ENCODE measurements at regions not wholly inside any gene's neighbourhood (a gene's known extent, or its start where the extent isn't known, plus 50 kb on each side); places are given as distances from the start of the nearest gene placed in this dataset.

DNA sequence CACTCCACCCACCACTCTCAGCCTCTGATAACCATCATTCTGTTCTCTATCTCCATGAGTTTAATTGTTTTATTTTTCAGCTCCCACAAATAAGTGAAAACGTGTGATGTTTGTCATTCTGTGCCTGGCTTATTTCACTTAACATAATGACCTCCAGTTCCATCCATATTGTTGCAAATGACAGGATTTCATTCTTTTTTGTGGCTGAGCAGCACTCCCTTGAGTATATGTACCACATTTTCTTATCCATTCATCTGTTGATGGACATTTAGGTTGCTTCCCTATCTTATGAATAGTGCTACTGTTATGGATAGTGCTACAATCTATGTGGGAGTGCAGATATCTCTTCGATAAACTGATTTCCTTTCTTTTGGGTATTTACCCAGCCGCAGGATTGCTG is 103.3 kb upstream of the PDE7B start:
- H3K36me3 ChIP-seq (ENCODE audit: control insufficient read depth in 4 of 4, insufficient read depth in 4 of 4, low read length in 3 of 4) = no peaks in the 10 kb centered on the region
- no peak overlapping the region for H3K27ac ChIP-seq (ENCODE audit: insufficient read depth in 1 of 2, low read depth in 1 of 2, low read length in 2 of 2, poor library complexity in 1 of 2, severe bottlenecking in 2 of 2)
- ChIA-PET CTCF (no interaction called here), POLR2A (no interaction called here)
- no peak for DNase-seq
- no peaks in the 10 kb centered on the region for H3K9me3 ChIP-seq (ENCODE audit: control extremely low read depth in 1 of 5, control insufficient read depth in 4 of 5, insufficient read depth in 2 of 5, low read depth in 1 of 5, low read length in 4 of 5)
- H3K27me3 ChIP-seq (replicated peaks in 2 of 5; ENCODE audit: control insufficient read depth in 4 of 5, insufficient read depth in 5 of 5, low read length in 4 of 5) = no peaks in the 10 kb centered on the region
- H3K4me1 ChIP-seq (ENCODE audit: control extremely low read depth in 1 of 4, control insufficient read depth in 4 of 4, insufficient read depth in 4 of 4, low read length in 3 of 4) = no peaks in the 10 kb centered on the region
- WGBS (ENCODE audit: insufficient coverage) = 100% methylated on average over 1 of the region's 3 CpGs
- no peak overlapping the region for H3K4me3 ChIP-seq (ENCODE audit: control insufficient read depth in 1 of 7, extremely low read depth in 1 of 7, insufficient read depth in 4 of 7, low read depth in 2 of 7, low read length in 6 of 7)

DNA sequence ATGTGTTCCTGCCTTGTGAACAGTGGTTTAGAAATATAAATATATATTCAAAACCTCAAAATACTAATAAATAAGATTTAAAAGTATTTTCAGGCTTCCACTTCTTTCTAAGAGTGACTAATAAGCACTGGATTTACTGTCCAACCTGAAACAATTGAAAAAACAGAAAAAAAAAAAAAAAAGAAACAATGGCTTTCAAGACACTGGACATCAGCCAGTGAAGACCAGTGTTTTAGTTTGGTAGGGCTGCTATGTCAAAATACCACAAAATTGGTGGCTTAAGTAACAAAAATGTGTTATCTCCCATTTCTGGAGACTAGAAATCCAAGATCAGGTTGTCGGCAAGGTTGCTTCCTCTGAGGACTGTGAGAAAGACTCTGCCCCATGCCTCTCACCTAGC is 101.4 kb upstream of the PDE7B start:
- H3K27me3 ChIP-seq (replicated peaks in 2 of 5; ENCODE audit: control insufficient read depth in 4 of 5, insufficient read depth in 5 of 5, low read length in 4 of 5) = no peaks in the 10 kb centered on the region
- H3K27ac ChIP-seq (ENCODE audit: insufficient read depth in 1 of 2, low read depth in 1 of 2, low read length in 2 of 2, poor library complexity in 1 of 2, severe bottlenecking in 2 of 2) = no peak overlapping the region
- DNase-seq = no peak
- ChIA-PET POLR2A (no interaction called here), CTCF (no interaction called here)
- H3K9me3 ChIP-seq (ENCODE audit: control extremely low read depth in 1 of 5, control insufficient read depth in 4 of 5, insufficient read depth in 2 of 5, low read depth in 1 of 5, low read length in 4 of 5) = no peaks in the 10 kb centered on the region
- no peaks in the 10 kb centered on the region for H3K4me1 ChIP-seq (ENCODE audit: control extremely low read depth in 1 of 4, control insufficient read depth in 4 of 4, insufficient read depth in 4 of 4, low read length in 3 of 4)
- H3K4me3 ChIP-seq (ENCODE audit: control insufficient read depth in 1 of 7, extremely low read depth in 1 of 7, insufficient read depth in 4 of 7, low read depth in 2 of 7, low read length in 6 of 7) = no peak overlapping the region
- H3K36me3 ChIP-seq (ENCODE audit: control insufficient read depth in 4 of 4, insufficient read depth in 4 of 4, low read length in 3 of 4) = no peaks in the 10 kb centered on the region
- WGBS (ENCODE audit: insufficient coverage) = 100% methylated on average over 1 of the region's 1 CpG

- WGBS (ENCODE audit: insufficient coverage) = 93% methylated on average over 2 of the region's 3 CpGs
- no peak for DNase-seq
- Histone ChIP-seq H3K27ac (ENCODE audit: insufficient read depth in 1 of 2, low read depth in 1 of 2, low read length in 2 of 2, poor library complexity in 1 of 2, severe bottlenecking in 2 of 2) (no peak overlapping the region), H3K27me3 (replicated peaks in 2 of 5; ENCODE audit: control insufficient read depth in 4 of 5, insufficient read depth in 5 of 5, low read length in 4 of 5) (no peaks in the 10 kb centered on the region), H3K4me3 (ENCODE audit: control insufficient read depth in 1 of 7, extremely low read depth in 1 of 7, insufficient read depth in 4 of 7, low read depth in 2 of 7, low read length in 6 of 7) (no peak overlapping the region), H3K9me3 (ENCODE audit: control extremely low read depth in 1 of 5, control insufficient read depth in 4 of 5, insufficient read depth in 2 of 5, low read depth in 1 of 5, low read length in 4 of 5) (no peaks in the 10 kb centered on the region), H3K4me1 (ENCODE audit: control extremely low read depth in 1 of 4, control insufficient read depth in 4 of 4, insufficient read depth in 4 of 4, low read length in 3 of 4) (no peaks in the 10 kb centered on the region), H3K36me3 (ENCODE audit: control insufficient read depth in 4 of 4, insufficient read depth in 4 of 4, low read length in 3 of 4) (no peaks in the 10 kb centered on the region)
- CTCF ChIA-PET = no interaction called here
- POLR2A ChIA-PET = no interaction called here
These were observed 98.3 kb upstream of the PDE7B start for GRCh38 chr6:135753196-135753595.

DNA sequence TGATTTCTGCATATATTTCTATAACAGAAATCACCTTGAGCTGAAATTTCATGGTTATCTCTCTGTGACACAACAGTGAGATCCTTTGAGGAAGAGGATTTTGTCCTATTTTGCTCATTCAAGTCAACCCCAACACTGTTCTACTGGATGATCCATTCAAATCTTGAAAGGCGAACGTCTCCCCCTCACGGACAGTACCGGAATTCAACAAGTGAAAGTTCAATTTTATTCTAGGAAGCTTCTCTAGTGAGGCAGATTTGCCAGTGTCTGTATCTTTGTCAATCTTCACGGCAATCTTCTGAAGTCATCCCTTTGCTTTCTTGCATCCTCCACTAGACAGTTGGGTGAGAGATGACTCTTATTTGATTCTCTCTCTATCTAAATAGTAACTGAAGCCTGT is 91.7 kb upstream of the PDE7B start:
- Histone ChIP-seq H3K4me3 (ENCODE audit: control insufficient read depth in 1 of 7, extremely low read depth in 1 of 7, insufficient read depth in 4 of 7, low read depth in 2 of 7, low read length in 6 of 7) (no peak overlapping the region), H3K4me1 (ENCODE audit: control extremely low read depth in 1 of 4, control insufficient read depth in 4 of 4, insufficient read depth in 4 of 4, low read length in 3 of 4) (no peaks in the 10 kb centered on the region), H3K36me3 (ENCODE audit: control insufficient read depth in 4 of 4, insufficient read depth in 4 of 4, low read length in 3 of 4) (no peaks in the 10 kb centered on the region), H3K27me3 (replicated peaks in 2 of 5; ENCODE audit: control insufficient read depth in 4 of 5, insufficient read depth in 5 of 5, low read length in 4 of 5) (no peaks in the 10 kb centered on the region), H3K27ac (ENCODE audit: insufficient read depth in 1 of 2, low read depth in 1 of 2, low read length in 2 of 2, poor library complexity in 1 of 2, severe bottlenecking in 2 of 2) (no peak overlapping the region), H3K9me3 (ENCODE audit: control extremely low read depth in 1 of 5, control insufficient read depth in 4 of 5, insufficient read depth in 2 of 5, low read depth in 1 of 5, low read length in 4 of 5) (no peaks in the 10 kb centered on the region)
- WGBS (ENCODE audit: insufficient coverage) = 91% methylated on average over 4 of the region's 5 CpGs
- peak; percentile 8 to 32 (median 19) for DNase-seq
- ChIA-PET POLR2A (no interaction called here), CTCF (interaction anchor here (1.0 to 1.3 kb wide), 3 partner anchors 16 to 219 kb away, joined by 3 to 4 read pairs (median 3); no protein-coding TSS in a partner anchor)

GRCh38 chr6:135774006-135774405 is 77.5 kb upstream of the PDE7B start:
- WGBS (ENCODE audit: insufficient coverage) = no CpG with 5 or more reads among the region's 1 CpG
- no peak for DNase-seq
- no peak overlapping the region for H3K27ac ChIP-seq (ENCODE audit: insufficient read depth in 1 of 2, low read depth in 1 of 2, low read length in 2 of 2, poor library complexity in 1 of 2, severe bottlenecking in 2 of 2)
- H3K36me3 ChIP-seq (ENCODE audit: control insufficient read depth in 4 of 4, insufficient read depth in 4 of 4, low read length in 3 of 4) = no peaks in the 10 kb centered on the region
- H3K9me3 ChIP-seq (ENCODE audit: control extremely low read depth in 1 of 5, control insufficient read depth in 4 of 5, insufficient read depth in 2 of 5, low read depth in 1 of 5, low read length in 4 of 5) = no peaks in the 10 kb centered on the region
- no peaks in the 10 kb centered on the region for H3K4me1 ChIP-seq (ENCODE audit: control extremely low read depth in 1 of 4, control insufficient read depth in 4 of 4, insufficient read depth in 4 of 4, low read length in 3 of 4)
- ChIA-PET CTCF (interaction anchor here (0.6 kb wide), 1 partner anchor 80 kb away, joined by 4 read pairs; no protein-coding TSS in a partner anchor), POLR2A (no interaction called here)
- no peak overlapping the region for H3K4me3 ChIP-seq (ENCODE audit: control insufficient read depth in 1 of 7, extremely low read depth in 1 of 7, insufficient read depth in 4 of 7, low read depth in 2 of 7, low read length in 6 of 7)
- no peaks in the 10 kb centered on the region for H3K27me3 ChIP-seq (replicated peaks in 2 of 5; ENCODE audit: control insufficient read depth in 4 of 5, insufficient read depth in 5 of 5, low read length in 4 of 5)

GRCh38 chr6:135779213-135779612 is 72.3 kb upstream of the PDE7B start:
- Histone ChIP-seq H3K4me1 (ENCODE audit: control extremely low read depth in 1 of 4, control insufficient read depth in 4 of 4, insufficient read depth in 4 of 4, low read length in 3 of 4) (no peaks in the 10 kb centered on the region), H3K27ac (ENCODE audit: insufficient read depth in 1 of 2, low read depth in 1 of 2, low read length in 2 of 2, poor library complexity in 1 of 2, severe bottlenecking in 2 of 2) (no peak overlapping the region), H3K27me3 (replicated peaks in 2 of 5; ENCODE audit: control insufficient read depth in 4 of 5, insufficient read depth in 5 of 5, low read length in 4 of 5) (no peaks in the 10 kb centered on the region), H3K36me3 (ENCODE audit: control insufficient read depth in 4 of 4, insufficient read depth in 4 of 4, low read length in 3 of 4) (no peaks in the 10 kb centered on the region), H3K4me3 (ENCODE audit: control insufficient read depth in 1 of 7, extremely low read depth in 1 of 7, insufficient read depth in 4 of 7, low read depth in 2 of 7, low read length in 6 of 7) (no peak overlapping the region), H3K9me3 (ENCODE audit: control extremely low read depth in 1 of 5, control insufficient read depth in 4 of 5, insufficient read depth in 2 of 5, low read depth in 1 of 5, low read length in 4 of 5) (peaks cover 0 to 2% (median 0%) of the 10 kb centered on the region in 5 experiments)
- ChIA-PET POLR2A (no interaction called here), CTCF (no interaction called here)
- no peak for DNase-seq
- WGBS (ENCODE audit: insufficient coverage) = 100% methylated on average over 1 of the region's 2 CpGs

GRCh38 chr6:135780326-135780725 is 71.2 kb upstream of the PDE7B start:
- H3K9me3 ChIP-seq (ENCODE audit: control extremely low read depth in 1 of 5, control insufficient read depth in 4 of 5, insufficient read depth in 2 of 5, low read depth in 1 of 5, low read length in 4 of 5) = peaks cover 0 to 2% (median 0%) of the 10 kb centered on the region in 5 experiments
- DNase-seq = no peak
- H3K27ac ChIP-seq (ENCODE audit: insufficient read depth in 1 of 2, low read depth in 1 of 2, low read length in 2 of 2, poor library complexity in 1 of 2, severe bottlenecking in 2 of 2) = no peak overlapping the region
- ChIA-PET CTCF (no interaction called here), POLR2A (no interaction called here)
- H3K36me3 ChIP-seq (ENCODE audit: control insufficient read depth in 4 of 4, insufficient read depth in 4 of 4, low read length in 3 of 4) = no peaks in the 10 kb centered on the region
- H3K4me1 ChIP-seq (ENCODE audit: control extremely low read depth in 1 of 4, control insufficient read depth in 4 of 4, insufficient read depth in 4 of 4, low read length in 3 of 4) = no peaks in the 10 kb centered on the region
- 100% methylated on average over 1 of the region's 1 CpG for WGBS (ENCODE audit: insufficient coverage)
- no peaks in the 10 kb centered on the region for H3K27me3 ChIP-seq (replicated peaks in 2 of 5; ENCODE audit: control insufficient read depth in 4 of 5, insufficient read depth in 5 of 5, low read length in 4 of 5)
- H3K4me3 ChIP-seq (ENCODE audit: control insufficient read depth in 1 of 7, extremely low read depth in 1 of 7, insufficient read depth in 4 of 7, low read depth in 2 of 7, low read length in 6 of 7) = no peak overlapping the region
